Activated T-helper 1 cell treated with anti-CD3 and anti-CD28 coated beads, Interleukin-12 subunit alpha, Interleukin-12 subunit beta, Interleukin-2, Interleukin-4 antibody, amounts not matched to agents 30 ng/mL and 10 ng/mL and 1 ng/mL, durations not matched to agents 14 hours and 24 hours and 36 hours (primary cell): ENCODE measurements at regions not wholly inside any gene's neighbourhood (a gene's known extent, or its start where the extent isn't known, plus 50 kb on each side); places are given as distances from the start of the nearest gene placed in this dataset.

Source experiments
- DNase-seq: peaks from one replicate; pipeline ENCODE4 v3.0.0; 2021; ENCODE audit warnings: low spot score
- H3K27ac Mint-ChIP-seq: one replicate; pipeline ENCODE4 v1.8.0; 2021; ENCODE audit warnings: mild to moderate bottlenecking, mixed read lengths
- H3K27me3 Mint-ChIP-seq: one replicate; pipeline ENCODE4 v1.8.0; 2022; ENCODE audit warnings: mild to moderate bottlenecking, moderate library complexity, mixed read lengths; ENCODE audit not compliant: insufficient read depth
- H3K36me3 Mint-ChIP-seq: one replicate; pipeline ENCODE4 v1.8.0; 2021; ENCODE audit warnings: low read depth, mixed read lengths
- H3K4me1 Mint-ChIP-seq: one replicate; pipeline ENCODE4 v1.8.0; 2021; ENCODE audit warnings: low read depth, mixed read lengths
- H3K4me3 Mint-ChIP-seq: one replicate; pipeline ENCODE4 v1.8.0; 2021; ENCODE audit warnings: mild to moderate bottlenecking, moderate library complexity, mixed read lengths
- H3K9me3 Mint-ChIP-seq: one replicate; pipeline ENCODE4 v1.8.0; 2021; ENCODE audit warnings: mixed read lengths
- intact Hi-C: fragments of 100-400 bp; cut with micrococcal nuclease; formaldehyde crosslinking; loops from one replicate; pipeline ENCODE4 v1.15.1; 2024

DNA sequence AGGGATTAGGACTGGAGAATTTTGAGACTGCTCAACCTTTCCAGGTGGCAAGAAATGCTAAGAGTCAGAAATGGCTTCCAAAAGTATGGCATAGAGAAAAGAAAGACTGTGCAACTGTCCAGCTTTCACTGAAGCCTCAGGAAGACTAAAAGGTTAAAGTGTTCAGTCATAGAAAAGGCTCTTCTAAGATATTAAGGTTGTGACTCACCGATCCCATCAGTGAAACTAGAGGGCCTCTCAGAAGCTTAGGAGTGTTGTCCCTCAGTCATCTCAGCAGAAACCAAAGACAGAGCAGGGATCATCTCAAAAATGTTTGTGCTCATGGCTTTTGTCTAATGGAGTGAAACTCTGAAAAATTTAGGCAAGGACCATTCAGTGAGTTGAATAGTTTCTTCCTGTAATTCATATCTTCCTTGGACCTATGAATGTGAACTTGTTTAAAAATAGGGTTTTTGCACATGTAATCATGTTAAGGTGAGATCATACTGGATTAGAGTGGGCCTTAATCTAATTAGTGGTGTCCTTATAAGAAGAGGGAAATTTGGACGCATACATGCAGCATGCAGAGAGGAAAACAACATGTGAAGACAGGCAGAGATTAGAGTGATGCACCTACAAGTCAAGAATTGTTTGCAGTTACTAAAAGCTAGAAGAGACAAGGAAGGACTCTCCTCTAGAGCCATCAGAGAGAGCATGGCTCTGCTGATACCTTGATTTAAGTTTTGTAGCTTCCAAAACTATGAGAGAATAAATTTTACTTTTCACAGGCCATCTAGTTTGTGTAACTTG is 71.3 kb downstream of the RPE65 start:
- intact Hi-C loops: no loop called here
- DNase-seq: no peak
- no peaks in the 10 kb centered on the region for H3K4me1 Mint-ChIP-seq

DNA sequence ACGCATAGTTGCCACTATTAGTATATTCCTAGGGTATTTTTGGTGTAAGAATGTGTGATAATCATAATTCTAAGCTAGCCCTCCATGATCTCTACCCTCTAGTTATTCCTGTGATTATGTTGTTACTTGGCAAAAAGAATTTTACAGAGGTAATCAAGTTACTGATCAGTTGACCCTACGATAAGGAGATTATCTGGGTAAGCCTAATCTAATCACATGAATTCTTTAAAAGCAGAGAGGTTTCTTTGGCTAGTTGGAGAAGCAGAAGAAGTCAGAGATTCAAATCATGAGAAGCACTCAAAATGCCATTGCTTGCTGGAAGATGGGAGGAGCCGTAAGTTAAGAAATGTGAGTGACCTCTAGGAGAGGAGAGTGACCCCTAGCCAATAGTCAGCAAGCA is 72.7 kb downstream of the RPE65 start:
- H3K27ac Mint-ChIP-seq: no peak overlapping the region
- no peaks in the 10 kb centered on the region for H3K36me3 Mint-ChIP-seq
- H3K4me3 Mint-ChIP-seq: no peak overlapping the region
- intact Hi-C loops: no loop called here
- H3K9me3 Mint-ChIP-seq: no peaks in the 10 kb centered on the region
- H3K4me1 Mint-ChIP-seq: no peaks in the 10 kb centered on the region
- H3K27me3 Mint-ChIP-seq: peaks cover 3% of the 10 kb centered on the region
- DNase-seq: no peak

More for the DNA sequence above, 71.3 kb downstream of the RPE65 start:
- no peak overlapping the region for H3K4me3 Mint-ChIP-seq
- H3K9me3 Mint-ChIP-seq: no peaks in the 10 kb centered on the region
- peaks cover 3% of the 10 kb centered on the region for H3K27me3 Mint-ChIP-seq
- H3K27ac Mint-ChIP-seq: no peak overlapping the region
- no peaks in the 10 kb centered on the region for H3K36me3 Mint-ChIP-seq

DNA sequence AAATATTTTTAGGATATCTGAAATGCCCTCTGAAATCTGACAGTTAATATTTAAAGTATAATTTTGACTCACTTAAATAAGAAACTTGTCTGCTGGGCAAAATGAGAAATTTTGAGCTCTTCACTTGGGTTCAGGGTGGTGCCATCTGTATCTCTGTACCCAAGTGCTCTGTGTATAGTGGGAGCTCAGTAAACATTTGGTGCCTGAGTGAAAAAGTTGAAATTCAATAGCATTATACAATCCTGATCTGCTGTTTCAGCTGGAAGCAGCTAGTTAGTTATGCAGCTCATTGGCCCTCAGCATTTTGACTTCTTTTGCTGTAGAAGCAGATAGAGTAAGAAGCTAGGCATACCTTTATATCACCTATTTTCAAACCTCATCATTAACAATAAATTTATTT is 73.3 kb downstream of the RPE65 start:
- Mint-ChIP-seq H3K36me3 (no peaks in the 10 kb centered on the region), H3K9me3 (no peaks in the 10 kb centered on the region), H3K27ac (no peak overlapping the region), H3K4me3 (no peak overlapping the region), H3K4me1 (no peaks in the 10 kb centered on the region), H3K27me3 (peaks cover 3% of the 10 kb centered on the region)
- DNase-seq: no peak
- intact Hi-C loops: no loop called here

DNA sequence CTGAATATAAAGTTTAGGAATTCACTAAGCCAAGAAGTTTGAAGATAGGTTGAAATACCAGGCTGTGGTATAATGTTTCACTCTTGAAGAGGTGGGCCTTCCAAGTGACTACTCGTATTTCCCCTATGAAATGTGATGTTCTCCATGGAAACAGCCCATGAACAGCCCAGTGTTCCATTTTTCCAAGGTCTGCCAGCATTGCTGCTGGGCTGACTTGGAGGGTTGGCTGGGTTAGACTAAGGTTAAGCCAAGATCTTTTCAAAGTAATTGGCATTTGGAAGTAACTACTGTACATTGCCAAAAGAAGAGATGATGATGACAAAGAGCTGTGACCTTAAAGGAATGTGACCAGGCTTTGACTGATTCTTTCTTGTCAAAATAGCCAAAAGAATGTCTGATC is 73.8 kb downstream of the RPE65 start:
- Mint-ChIP-seq H3K27ac (no peak overlapping the region), H3K9me3 (no peaks in the 10 kb centered on the region), H3K4me1 (no peaks in the 10 kb centered on the region), H3K4me3 (no peak overlapping the region), H3K27me3 (peaks cover 3% of the 10 kb centered on the region), H3K36me3 (no peaks in the 10 kb centered on the region)
- intact Hi-C loops: no loop called here
- DNase-seq: no peak

DNA sequence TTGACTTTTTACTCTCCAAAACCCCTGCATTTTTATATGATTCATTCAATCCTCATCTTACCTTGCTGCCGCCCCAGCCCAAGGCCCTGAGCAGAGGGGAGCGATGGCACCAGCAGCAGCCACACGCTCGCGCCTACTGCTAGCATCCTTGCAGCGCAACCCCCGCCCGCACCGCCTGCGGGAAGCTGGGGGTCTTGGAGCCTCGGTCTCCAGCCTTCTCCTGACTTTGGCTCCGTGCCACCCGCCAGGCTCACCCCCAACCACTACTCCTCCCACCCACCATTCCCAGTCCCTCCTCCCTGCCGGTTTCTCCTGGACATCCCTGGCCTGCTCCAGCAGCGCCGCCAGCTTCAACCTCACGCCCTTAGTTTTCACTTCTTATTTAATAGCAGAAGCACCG is 76.6 kb downstream of the RPE65 start:
- no peaks in the 10 kb centered on the region for H3K4me1 Mint-ChIP-seq
- H3K9me3 Mint-ChIP-seq: no peaks in the 10 kb centered on the region
- intact Hi-C loops: no loop called here
- DNase-seq: no peak
- no peak overlapping the region for H3K4me3 Mint-ChIP-seq
- peaks cover 3% of the 10 kb centered on the region for H3K27me3 Mint-ChIP-seq
- H3K27ac Mint-ChIP-seq: no peak overlapping the region
- H3K36me3 Mint-ChIP-seq: no peaks in the 10 kb centered on the region

DNA sequence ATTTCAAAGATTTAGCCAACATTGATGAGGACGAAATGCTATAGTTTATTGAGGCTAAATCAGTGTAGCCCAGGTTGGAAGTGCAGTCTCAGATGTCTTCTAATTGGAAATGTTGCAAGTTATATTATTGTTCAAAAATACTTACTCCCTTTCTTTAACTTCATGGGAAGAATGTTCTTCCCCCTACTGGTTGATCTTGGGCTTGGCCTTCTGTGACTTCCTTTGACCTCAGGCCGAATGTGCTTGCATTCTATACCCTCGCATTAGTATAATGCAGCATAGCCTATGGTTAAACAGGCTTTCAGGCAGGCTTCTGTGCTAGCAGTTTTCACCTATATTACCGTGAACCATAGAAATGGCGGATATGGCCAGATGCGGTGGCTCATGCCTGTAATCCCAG is 77.3 kb downstream of the RPE65 start:
- intact Hi-C loops: no loop called here
- no peaks in the 10 kb centered on the region for H3K36me3 Mint-ChIP-seq
- DNase-seq: no peak
- H3K4me3 Mint-ChIP-seq: no peak overlapping the region
- no peaks in the 10 kb centered on the region for H3K9me3 Mint-ChIP-seq
- peaks cover 3% of the 10 kb centered on the region for H3K27me3 Mint-ChIP-seq
- H3K4me1 Mint-ChIP-seq: no peaks in the 10 kb centered on the region
- H3K27ac Mint-ChIP-seq: no peak overlapping the region

DNA sequence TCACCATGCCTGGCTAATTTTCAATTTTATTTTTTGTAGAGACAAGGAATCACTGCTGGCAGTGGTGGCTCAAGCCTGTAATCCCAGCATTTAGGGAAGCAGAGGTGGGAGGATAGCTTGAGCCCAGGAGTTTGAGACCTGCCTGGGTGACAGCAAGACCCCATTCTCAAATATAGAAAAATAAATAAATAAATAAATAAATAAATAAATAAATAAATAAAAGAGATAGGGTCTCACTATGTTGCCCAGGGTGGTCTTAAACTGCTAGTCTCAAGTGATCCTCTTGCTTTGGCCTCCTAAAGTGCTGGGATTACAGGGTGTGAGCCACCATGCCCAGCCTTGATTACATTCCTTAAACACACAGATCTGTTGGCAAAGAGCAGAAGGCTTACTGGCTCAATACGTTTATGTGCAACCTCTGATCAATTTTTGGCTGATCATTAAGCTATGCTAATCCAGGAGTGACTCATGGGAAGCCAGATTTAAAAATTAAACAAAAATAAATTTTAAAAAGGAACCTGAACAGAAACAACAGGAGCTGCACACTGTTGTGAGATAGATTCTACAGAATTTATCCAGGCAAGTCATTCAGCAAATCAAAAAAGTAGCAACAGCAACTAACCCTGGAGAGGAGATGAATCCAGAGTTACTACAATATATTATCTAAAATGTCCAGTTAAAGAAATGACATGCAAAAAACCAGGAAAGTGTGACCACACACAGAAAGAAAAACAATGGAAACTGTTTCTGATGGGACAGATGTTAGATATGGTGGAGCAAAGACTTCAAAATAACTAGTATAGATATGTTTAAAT is 79.4 kb downstream of the RPE65 start:
- no peak overlapping the region for H3K4me3 Mint-ChIP-seq
- H3K9me3 Mint-ChIP-seq: no peaks in the 10 kb centered on the region
- no peaks in the 10 kb centered on the region for H3K27me3 Mint-ChIP-seq
- no peaks in the 10 kb centered on the region for H3K36me3 Mint-ChIP-seq
- no peak overlapping the region for H3K27ac Mint-ChIP-seq
- intact Hi-C loops: no loop called here
- no peak for DNase-seq
- no peaks in the 10 kb centered on the region for H3K4me1 Mint-ChIP-seq

DNA sequence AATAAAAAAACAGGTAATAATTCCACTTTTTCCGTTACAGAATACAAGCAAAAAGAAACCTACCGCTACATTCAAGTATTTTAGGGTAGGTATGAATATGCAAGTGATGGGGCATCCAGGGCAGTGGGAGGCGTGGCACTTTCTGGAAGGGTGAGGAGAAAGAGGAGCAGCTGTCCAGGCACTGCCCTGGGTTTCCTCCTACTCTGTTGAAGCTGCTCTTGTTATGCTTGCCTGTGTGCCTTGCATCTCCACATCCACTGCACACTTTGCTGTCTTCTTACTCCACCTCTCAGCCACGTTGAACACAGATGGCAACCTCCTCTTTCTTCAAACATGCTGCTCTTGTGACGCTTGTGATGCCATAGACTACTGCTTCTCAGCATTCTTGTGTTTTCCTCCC is 83.2 kb downstream of the RPE65 start:
- intact Hi-C loops: no loop called here
- DNase-seq: no peak
- Mint-ChIP-seq H3K27me3 (no peaks in the 10 kb centered on the region), H3K4me3 (no peak overlapping the region), H3K27ac (no peak overlapping the region), H3K9me3 (no peaks in the 10 kb centered on the region), H3K36me3 (no peaks in the 10 kb centered on the region), H3K4me1 (no peaks in the 10 kb centered on the region)

DNA sequence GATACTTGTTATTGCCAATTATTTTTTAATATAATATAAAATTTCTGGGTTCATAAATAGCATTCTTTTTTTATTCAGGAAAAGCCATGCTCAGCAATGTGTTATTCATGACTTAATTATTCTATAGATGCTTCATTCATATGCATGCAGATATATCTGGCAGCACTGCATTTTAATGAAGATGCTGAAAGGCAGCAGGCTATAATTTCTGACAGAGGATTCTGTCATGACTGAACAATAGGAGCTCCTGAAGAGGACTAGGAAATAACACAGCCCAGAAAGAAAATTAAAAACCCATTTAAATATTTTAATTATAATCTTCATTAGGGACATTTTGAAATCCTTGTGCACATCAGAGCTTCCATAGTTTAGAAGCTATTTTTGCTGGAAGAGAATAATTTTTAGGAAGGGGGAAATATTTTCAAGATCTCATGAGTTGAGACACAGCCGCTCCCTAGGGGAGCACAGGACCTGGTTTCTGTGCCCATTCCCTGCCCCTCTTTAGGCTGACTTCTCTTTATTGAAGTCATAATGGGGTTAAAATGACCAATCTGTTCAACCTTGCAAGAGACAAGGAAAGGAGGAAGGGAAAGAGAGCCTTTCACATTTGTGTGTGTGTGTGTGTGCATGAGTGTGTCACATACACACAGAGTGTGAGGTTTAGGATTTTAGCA is 83.9 kb downstream of the RPE65 start:
- intact Hi-C loops: no loop called here

DNA sequence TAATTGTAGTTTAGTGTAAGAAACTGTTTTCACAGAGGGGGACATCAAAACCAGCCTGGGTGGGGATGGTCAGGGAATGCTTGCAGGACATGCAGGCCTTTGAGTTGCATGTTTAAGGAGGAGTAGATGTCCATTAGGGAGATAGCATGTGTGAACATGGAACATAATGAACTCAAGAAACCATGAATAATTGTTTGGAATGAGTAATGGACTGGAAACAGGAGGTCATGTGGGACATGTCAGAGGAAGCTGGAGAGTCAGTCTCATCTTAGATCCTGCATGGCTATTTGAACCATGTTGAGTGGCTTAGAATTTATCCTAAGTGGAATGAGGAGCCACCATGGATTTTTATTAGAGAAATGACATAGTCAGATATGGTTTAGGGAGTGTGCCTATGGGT is 86.4 kb downstream of the RPE65 start:
- no peaks in the 10 kb centered on the region for H3K4me1 Mint-ChIP-seq
- no peaks in the 10 kb centered on the region for H3K27me3 Mint-ChIP-seq
- no peaks in the 10 kb centered on the region for H3K9me3 Mint-ChIP-seq
- no peaks in the 10 kb centered on the region for H3K36me3 Mint-ChIP-seq
- no peak overlapping the region for H3K27ac Mint-ChIP-seq
- intact Hi-C loops: no loop called here
- no peak for DNase-seq
- H3K4me3 Mint-ChIP-seq: no peak overlapping the region

More for the DNA sequence above, 83.9 kb downstream of the RPE65 start:
- no peak overlapping the region for H3K4me3 Mint-ChIP-seq
- H3K4me1 Mint-ChIP-seq: no peaks in the 10 kb centered on the region
- no peak for DNase-seq
- H3K27ac Mint-ChIP-seq: no peak overlapping the region
- H3K9me3 Mint-ChIP-seq: no peaks in the 10 kb centered on the region
- H3K36me3 Mint-ChIP-seq: no peaks in the 10 kb centered on the region
- no peaks in the 10 kb centered on the region for H3K27me3 Mint-ChIP-seq

DNA sequence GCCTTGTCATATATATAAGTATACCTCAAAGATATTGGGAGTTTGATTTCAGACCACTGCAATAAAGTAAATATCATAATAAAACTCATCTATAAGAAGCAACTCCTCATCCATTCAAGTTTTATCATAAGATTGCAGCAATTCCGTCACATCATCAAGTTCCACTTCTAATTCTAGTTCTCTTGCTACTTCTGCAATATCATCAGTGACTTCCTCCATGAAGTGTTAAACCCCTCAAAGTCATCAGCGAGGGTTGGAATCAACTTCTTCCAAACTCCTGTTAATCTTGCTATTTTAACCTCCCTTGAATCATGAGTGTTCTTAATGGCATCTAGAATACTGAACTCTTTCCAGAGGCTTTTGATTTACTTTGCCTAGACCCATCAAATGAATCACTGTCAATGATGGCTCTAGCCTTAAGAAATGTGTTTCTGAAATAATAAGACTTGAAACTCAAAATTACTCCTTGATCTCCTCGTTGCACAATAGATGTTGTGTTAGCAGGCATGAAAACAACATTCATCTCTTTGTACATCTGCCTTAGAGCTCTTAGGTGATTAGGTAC is 88.3 kb downstream of the RPE65 start:
- Mint-ChIP-seq H3K27me3 (no peaks in the 10 kb centered on the region), H3K4me1 (no peaks in the 10 kb centered on the region), H3K4me3 (no peak overlapping the region), H3K27ac (no peak overlapping the region), H3K36me3 (no peaks in the 10 kb centered on the region), H3K9me3 (no peaks in the 10 kb centered on the region)
- intact Hi-C loops: no loop called here
- no peak for DNase-seq

DNA sequence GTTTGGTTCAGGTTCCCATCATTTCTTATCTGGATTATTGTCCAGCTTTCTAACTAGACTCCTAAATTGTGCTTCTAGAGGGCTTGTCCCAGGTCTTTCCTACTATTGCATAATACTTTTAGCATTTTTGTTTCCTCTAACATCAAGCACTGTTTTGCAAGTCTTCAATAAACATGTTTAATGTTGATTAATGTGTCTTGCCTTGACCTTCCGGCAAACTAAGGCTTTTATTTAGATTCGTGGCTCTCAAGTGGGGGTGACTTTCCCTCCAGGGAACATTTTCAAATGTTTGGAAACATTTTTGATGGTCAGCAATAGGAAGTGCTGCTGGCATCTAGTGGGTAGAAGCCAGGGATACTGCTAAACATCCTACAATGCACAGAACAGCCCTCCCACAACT is 90.7 kb downstream of the RPE65 start:
- H3K9me3 Mint-ChIP-seq: no peaks in the 10 kb centered on the region
- H3K27ac Mint-ChIP-seq: no peak overlapping the region
- H3K4me3 Mint-ChIP-seq: no peak overlapping the region
- no peaks in the 10 kb centered on the region for H3K36me3 Mint-ChIP-seq
- no peak for DNase-seq
- intact Hi-C loops: no loop called here
- no peaks in the 10 kb centered on the region for H3K27me3 Mint-ChIP-seq
- no peaks in the 10 kb centered on the region for H3K4me1 Mint-ChIP-seq

DNA sequence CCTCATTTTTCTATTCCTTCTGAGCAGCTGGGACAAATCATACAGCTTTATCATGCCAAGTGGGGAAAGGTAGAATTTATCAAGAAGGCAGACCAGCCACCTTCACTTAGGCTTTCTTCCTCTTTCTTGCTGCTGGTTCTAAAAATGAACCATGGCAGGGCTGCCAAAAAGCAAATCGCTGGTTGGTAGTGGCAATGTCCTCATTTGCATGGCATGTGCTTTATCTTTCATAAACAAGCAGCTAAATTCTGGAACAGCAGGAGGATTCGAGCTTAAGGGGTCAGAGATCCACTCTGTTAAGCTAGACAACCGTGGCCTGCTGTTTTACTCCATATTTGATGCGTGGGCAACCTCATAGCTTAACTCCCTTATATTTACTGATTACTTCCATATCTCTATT is 91.3 kb downstream of the RPE65 start:
- no peak overlapping the region for H3K27ac Mint-ChIP-seq
- no peak overlapping the region for H3K4me3 Mint-ChIP-seq
- H3K9me3 Mint-ChIP-seq: no peaks in the 10 kb centered on the region
- no peaks in the 10 kb centered on the region for H3K4me1 Mint-ChIP-seq
- H3K27me3 Mint-ChIP-seq: no peaks in the 10 kb centered on the region
- intact Hi-C loops: no loop called here
- no peaks in the 10 kb centered on the region for H3K36me3 Mint-ChIP-seq
- DNase-seq: no peak
